SW480 (cell line): ENCODE measurements at regions not wholly inside any gene's neighbourhood (a gene's known extent, or its start where the extent isn't known, plus 50 kb on each side); places are given as distances from the start of the nearest gene placed in this dataset.
"Not testable (repeated sequence)": the region's sequence is repeated elsewhere in the genome, so short reads cannot be mapped to it uniquely, and the experiment has no call there.

ENCODE experiments used
- DNase-seq: peaks from one replicate; pipeline ENCODE4 v3.0.0-alpha.2; 2016; ENCODE audit warnings: low spot score

DNA sequence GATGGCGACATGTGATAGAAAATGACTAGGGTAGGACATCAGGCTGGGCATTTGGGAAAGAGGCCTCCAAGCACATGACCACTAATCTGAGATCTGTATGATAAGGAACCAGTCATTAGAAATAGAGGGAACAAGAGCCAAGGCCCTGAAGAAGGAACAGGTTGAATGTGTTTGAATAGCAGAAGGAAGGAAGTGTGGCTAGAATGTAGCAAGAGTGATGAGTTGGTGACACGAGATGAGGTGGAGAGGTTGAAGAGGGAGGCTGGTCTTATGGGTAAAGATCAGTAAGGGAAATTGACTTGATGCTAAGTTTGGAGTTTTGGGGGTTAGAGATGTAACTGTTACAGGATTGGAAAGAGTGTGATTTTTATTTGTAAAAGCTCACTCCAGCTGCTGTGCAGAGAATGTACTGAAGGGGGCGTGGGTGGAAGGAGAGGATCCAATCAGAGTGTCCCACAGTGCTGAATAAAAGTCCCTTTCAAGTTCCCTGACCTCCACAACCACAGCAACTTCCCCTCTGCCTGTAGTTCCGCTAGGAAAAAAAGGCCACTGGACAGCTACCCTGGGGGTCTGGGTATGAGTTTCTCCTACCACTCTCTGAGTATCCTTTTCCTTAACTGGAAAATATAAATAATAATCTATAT lies 295.0 kb downstream of the OMA1 start:
- no peak for DNase-seq

DNA sequence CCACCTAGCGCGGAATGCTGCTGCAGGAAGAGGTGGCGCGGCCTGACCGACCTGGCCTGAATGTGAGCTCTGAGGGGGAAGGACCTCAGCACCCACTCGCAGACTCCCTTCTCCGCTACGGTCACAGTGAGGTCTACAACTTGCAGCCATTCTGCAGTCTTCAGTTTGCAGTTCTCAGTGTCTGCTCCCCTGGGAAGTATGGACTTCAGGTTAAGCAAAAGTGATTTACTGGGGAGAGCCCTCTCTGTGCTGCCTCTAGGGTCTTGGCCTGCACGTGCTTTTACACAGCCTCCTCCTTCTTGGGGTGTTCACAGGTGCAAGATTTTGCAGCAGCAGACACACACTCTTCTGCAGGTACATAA lies 296.0 kb downstream of the OMA1 start:
- DNase-seq, result no peak

DNA sequence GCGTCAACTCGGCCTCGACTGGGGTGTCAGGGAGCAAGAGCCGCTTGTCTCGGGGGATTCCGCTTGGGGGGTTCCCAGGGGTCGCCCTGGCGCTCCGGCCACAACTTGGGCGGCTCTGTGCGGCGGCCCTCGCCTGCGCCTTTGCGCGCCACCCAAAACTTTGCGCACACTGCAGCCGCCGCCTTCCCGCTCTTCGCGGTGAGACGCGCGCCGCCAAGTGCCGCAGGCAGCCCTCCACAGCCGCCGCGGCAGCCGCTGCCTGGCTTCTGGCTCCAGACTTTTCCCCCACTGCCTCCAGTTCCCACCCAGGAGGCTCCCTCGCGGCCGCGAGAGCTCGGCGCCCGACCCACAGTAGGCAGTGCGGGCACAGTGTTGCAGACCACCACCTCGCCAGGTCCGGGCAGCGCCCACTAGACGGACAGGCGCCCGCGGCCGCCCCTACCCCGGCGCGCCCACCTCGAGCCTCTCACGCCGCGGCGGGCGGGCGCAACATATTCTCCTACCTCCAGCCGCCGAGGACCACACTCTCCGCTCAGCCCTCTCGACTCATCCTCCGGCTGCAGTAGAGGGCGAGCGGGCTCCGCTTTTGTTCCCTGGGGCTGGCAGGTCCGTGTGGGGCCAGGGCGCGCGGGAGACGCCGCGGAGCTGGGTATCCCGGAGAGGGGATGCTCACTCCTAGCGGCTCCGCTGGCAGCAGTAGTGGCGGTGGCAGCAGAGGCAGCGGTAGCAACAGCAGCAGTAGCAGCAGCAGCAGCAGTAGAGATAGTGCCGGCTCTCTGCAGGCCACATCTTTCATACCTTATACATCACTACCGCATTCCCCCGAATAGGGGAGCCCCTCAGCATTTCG lies 296.6 kb downstream of the OMA1 start:
- DNase-seq, result no peak

DNA sequence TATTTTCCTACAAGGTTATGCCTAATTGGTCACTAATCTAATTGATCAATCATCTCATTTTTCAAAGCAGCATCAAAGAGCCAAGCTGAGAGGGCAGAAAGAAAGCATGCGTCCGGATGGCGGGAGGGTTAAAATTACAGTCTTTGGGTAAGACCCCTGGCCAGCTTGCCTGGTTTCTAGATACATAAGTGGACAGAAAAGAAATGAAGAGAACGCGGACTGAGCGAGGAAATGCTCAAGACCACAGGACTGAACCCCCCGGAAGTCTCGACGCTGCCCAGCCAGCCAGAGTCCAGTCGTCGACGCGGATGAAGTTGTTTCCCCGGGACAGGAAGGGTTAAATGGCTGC lies 297.2 kb downstream of the OMA1 start:
- no peak for DNase-seq

DNA sequence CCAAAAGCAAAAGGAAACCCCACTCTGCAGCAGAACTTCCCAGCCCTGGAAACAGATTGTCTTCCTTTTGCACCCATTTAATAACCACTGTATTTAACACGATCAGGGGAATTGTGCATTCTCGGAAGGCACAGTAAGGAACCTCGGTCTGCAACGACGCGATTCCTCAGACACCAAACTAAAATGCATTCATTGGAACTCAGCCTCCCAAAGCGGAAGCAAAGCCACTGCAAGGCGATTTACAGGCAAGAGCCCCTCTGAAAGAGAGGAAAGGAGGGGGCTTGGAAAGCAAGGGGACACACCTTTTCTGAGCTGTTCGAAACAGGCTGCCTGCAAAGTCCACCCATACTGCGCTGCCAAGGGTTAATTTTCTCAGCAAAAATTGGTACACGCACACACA lies 297.7 kb downstream of the OMA1 start:
- DNase-seq, result no peak

DNA sequence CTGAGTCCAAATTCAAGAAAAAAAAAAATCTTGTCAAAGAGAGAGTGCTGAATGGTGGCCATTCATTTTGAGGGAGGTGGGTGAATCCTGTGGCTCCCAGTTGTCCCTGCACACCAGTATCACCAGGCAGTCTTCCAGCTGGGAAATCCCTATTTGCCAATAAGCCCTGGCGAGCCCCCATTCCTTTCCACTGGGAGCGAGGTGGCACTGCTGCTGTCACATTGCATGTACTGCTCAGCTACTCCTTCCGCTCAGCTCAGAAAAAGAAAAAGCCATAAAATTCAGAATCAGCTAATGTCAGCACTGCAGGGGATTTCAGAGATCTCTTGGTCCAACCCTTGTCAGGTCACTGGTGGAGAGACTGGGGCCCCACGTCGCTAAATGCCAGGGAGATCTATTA lies 298.5 kb downstream of the OMA1 start:
- no peak for DNase-seq

DNA sequence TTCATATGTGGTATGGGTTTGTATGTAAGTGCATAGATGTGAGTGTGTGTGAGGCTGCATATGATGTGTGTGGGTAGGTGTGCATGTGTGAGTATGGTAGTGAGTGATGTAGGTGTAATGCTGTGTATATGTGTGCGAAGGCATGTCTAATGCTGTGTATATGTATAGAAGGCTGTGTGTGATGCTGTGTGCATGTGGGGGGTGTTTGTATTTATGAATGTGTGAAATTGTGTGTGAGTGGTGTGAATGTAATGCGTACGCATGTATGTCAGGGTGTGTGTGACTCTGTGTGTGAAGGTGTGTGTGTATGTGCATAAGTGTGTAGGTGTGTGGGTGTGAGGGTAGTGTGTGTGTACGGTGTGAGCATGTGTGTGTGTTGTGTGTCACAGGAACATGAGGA lies 300.0 kb downstream of the OMA1 start:
- no peak for DNase-seq

DNA sequence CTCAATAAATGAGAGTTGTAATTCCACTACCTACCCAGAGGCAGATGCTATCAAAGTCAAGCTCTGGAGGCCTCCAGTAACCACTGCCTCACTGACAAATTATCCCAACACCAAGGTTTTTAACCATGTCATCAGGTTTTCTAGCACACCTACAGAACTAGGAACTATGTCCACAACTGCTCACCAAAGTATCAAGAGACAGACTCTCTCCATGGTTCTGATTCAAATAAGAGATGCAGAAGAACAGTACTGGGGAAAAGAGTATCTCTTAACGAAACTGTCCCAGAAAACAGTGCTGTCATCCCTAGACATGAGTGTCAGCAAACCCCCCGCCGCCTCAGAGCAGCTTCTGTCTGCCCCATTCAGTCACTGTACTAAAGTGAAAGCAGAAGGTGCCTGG lies 301.7 kb downstream of the OMA1 start:
- no peak for DNase-seq

DNA sequence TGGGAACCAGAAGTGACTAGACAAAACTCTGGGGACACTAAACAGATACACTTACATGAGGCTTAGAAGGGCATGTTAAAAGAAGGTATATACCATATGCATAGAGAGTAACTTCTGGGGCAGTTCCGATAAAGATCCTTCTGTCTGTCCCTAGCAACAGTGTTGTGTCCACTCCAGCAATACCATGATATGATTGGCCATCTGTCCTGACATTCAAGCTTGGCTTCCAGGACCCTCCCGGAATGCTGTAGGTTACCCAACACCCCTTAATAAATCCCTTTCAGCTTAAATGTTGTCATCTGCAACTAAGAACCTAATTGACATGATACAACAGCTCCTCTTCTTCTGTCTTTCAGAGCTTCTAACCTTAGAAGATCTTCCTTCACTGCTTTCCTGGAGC lies 307.7 kb downstream of the OMA1 start:
- DNase-seq, result no peak

DNA sequence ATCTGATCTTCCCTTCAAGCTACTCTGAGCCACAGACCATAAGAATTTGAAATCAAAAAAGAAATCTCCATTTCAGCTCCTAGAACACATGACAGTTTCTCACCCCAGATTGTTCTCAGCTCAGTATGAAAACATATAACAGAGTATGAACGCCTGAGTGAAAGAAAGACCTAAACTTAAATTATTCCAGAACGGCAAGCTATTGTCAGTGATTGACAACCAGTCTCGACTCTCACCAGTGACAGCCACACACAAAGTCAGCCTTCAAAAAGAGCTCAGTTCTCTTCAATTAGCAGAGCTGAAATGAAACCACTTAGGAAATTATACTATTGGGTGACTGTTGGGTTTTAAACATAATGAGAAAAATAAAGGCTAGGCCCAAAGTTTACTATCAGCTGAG lies 312.8 kb downstream of the OMA1 start:
- DNase-seq, result no peak

DNA sequence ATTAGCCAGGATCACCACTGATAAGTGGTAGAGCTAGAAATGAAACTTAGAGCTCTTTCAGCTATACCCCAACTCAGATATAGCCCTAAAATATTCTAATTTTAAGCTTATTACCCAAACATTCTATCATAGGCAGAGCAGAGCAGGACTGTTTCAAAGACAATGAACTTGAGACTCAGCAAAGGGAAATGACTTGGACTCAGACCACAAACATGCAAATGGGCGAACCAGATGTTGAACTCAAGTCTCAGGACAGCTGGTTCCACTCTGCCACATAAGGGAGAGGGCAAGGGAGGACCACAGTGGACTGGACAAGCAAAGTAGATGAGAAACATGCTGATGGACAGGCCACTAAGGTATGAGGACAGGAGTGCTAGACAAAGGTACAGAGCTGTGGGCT lies 315.3 kb downstream of the OMA1 start:
- DNase-seq, result no peak

DNA sequence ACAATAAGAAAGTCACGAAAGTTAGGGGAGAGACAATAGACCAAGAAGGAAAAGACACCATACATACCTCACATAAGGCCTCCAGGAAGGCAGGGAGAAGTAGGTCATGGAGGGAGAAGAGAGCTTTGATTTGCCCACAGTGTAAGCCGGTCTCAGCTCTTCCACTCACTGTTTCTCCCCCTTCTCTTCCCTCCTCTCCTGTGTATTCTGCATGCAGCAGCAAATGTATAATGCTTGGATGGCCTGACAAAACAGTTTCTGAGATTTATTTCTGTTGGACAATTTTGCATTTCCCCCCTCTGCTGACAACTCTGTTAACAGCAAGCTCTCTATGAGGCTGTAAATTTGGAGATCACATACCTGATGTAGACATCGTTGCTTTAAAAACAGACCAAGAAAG lies 318.9 kb downstream of the OMA1 start:
- DNase-seq, result no peak

DNA sequence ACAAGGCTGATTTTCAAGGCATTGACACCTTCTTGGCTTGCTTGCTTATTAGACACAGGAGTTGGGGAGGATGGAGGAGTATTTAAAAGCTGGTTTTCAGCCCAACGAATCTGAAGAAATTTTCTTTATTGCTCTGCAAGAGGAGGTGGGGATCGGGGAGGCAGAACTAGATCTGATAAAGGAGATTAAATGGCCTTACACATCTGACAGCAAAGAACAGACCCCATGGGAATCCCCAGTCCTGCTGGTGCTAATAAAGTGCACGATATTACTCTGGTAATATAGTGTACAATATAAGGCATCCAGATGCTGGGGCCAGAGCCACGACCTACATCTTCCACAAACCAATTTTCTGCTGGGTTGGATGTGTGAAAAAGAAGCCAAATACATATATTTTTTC lies 323.0 kb downstream of the OMA1 start:
- DNase-seq, result no peak

DNA sequence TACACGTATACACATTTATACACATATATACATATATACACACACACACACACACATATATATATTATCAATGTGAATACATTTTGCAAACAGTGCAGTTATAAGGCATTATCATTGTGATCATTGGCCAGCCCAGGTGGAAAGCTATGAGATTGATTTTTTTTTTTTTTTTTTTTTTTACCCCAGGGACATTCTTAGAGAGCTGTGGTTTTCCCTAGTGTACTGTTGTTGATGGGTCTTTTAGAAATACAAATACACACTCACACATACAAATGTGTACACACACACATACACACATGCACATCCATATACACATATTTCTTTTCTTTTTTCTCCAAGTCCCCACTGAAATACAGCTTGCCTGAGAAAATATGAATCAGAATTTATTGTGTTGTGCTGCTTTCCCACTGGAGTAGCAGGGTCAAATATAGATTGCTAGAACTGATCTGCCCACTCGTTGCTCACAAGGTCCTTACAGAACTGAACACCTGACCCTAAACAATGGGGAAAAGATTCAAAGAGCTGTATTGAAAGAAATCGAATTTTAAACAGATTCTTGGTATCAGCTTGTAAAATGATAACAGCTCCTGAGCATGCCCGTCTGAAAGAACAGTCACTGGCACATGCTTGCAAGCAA lies 325.6 kb downstream of the OMA1 start:
- no peak for DNase-seq

DNA sequence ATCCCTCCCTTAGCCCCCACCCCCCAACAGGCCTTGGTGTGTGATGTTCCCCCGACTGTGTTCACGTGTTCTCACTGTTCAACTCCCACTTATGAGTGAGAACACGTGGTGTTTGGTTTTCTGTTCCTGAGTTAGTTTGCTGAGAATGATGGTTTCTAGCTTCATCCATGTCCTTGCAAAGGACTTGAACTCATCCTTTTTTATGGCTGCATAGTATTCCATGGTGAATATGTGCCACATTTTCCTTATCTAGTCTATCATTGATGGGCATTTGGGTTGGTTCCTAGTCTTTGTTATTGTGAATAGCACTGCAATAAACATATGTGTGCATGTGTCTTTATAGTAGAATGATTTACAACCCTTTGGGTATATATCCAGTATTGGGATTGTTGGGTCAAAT lies 330.4 kb downstream of the OMA1 start:
- DNase-seq, result not testable (repeated sequence)

DNA sequence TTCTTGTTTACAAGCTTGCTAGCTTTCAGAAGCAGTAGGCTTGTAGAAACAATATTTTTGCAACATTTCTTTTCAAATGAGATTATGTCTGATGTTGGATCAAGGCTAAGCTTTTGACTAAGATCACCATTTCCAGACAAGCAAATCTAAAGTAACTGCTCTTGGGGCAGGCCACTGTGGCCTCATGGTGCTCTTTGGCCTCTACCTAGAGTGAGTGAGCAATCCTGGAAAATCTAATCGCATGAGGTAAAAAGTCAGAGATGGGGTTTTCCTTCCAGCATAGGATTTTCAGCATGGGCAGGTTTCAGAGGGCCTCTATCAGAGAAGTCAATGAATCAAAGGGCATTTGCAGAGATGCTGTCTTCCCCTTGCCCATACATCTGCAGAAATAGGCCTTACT lies 331.9 kb downstream of the OMA1 start:
- DNase-seq, result no peak

DNA sequence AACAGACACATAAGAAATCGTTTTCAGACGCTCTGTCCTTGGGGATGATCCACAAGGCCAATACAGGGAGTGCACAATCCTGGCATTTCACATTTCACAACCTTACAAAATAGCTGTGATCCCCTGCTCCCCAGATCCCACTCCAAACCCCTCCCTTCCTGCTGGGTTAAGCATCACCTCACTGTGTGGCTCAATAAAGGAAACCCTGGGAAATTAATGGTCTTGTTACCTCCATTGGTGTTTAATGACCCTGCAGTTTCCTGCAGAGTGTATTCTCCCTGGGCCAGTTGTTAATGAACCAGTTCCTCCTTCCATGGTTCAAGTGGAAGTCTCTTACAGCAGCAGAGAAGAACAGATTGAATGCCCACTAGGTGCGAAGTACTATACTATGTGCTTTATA lies 334.7 kb downstream of the OMA1 start:
- DNase-seq, result no peak

DNA sequence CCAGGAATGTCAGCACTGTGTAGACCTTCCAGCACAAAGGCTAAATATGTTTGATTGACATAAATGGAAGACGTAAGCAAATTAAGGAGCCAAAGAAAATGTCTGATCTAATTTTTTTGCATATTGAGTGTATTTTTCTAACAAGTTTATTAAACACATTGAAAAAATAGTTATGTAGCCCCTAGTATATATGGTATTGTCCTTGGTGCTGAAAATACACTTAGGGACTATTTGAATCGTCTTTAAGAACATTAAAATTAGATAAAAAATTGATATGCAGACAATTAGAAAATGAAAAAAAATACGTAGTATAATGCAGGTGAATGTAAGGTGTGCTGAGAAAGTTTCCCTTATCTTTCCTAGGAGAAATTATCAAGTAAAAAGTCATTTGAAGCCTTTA lies 337.0 kb downstream of the OMA1 start:
- DNase-seq, result no peak

DNA sequence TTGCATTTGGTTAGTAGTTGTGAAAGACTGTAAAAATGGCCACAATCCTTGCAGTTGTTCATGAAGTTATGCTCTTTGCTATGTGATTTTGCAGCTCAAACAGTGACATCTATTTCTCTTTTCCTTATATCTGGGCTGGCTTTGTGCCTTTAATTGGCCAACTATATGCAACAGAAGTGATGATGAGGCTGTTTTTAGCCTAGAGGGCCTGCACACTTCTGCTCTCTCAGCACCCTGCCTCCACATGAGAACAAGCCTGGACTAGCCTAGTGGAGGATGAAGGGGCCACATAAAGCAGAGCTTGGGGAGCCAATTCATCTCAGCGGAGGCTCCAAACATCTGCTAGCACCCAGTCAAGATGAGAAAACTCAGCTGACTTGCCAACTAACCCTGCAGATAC lies 339.8 kb downstream of the OMA1 start:
- no peak for DNase-seq

DNA sequence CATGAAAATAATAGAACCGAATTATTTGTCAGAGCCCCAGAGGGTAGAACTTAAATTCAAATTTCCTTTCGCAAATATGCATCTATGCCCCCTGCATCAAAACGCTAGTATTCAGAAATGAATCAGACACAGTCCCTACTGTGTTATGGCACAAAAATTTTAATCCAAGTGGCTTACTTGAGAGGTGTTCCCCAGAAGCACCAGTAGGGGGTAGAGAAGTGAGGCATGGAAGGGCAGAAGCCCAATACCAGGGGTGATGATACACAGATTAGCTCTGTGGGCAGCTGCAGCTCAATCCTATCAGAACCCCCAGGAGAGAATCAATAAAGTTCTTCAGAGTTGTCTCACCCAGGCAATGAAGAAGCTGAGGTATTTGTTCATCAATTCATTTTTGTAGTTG lies 342.2 kb downstream of the OMA1 start:
- DNase-seq, result peak; percentile 2

DNA sequence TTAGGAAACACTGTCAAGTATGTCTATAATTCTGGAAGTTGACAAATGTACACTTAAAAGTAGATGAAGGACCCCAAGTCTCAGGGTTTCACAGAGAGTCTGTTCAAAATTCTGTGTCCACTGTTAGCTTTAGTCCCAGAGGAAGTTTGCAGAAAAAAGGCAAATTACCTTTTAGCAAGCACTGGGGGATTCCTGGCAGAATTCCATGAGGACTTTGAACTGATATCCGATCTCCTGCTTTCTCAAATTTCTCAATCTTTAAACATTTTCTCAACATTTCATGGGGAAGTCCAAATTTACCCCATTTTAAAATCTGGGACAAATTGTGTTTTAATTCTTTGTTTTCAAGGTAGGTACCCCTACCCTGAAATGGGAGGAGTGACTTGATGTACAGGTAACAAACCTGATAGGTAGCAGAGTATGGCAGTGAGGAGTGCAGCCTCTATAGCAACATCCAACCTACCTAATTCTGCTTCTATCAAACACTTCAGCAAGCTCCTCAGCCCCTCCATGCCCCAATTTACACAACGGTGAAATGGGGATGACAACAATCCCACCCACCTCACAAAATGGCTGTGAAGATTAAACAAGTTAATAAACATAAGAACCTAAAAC lies 344.9 kb downstream of the OMA1 start:
- DNase-seq, result no peak

DNA sequence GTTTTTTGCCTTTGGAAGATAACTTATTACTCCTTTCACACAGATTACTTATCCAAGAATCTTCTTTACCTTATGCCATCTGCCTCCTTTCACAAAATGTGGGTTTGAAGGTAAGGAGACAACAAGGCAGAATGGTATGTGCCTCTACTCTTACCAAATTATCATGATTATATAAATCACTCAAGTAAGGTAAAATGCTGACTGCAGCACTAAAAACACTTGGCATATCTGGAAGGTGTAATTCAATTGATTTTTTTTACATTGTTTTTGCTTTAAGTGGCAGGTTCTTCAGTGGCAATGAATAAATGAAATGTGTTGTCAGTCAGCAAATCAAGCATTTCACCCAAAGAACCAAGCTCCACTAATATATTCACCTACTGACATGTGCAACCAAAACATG lies 346.1 kb downstream of the OMA1 start:
- no peak for DNase-seq

DNA sequence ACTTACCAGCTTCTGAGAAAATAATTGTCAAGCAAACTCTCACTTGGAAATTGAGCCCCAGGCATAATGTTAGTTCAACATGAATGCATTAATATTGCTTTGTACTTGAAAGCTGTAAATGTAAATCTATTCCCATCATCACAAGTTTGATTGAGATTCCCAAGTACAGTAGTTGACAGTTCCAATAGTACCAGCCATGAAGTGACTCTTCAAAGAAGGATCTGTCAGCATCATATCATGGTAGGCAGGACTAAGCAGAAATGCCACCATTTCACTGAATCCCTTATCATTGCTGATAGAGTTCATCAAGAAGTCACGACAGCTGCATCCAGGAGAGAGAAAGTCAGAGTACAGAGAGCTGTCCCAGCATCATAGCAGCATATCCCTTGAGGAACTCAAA lies 348.7 kb downstream of the OMA1 start:
- no peak for DNase-seq
